Right lung (tissue), 2 donors: ENCODE measurements at regions not wholly inside any gene's neighbourhood (a gene's known extent, or its start where the extent isn't known, plus 50 kb on each side); places are given as distances from the start of the nearest gene placed in this dataset.
"Not testable (repeated sequence)": the region's sequence is repeated elsewhere in the genome, so short reads cannot be mapped to it uniquely, and the experiment has no call there.

Experiments
- DNase-seq, 2 donors: peaks; one replicate each; pipeline ENCODE4 v3.0.0-alpha.2; 2013

DNA sequence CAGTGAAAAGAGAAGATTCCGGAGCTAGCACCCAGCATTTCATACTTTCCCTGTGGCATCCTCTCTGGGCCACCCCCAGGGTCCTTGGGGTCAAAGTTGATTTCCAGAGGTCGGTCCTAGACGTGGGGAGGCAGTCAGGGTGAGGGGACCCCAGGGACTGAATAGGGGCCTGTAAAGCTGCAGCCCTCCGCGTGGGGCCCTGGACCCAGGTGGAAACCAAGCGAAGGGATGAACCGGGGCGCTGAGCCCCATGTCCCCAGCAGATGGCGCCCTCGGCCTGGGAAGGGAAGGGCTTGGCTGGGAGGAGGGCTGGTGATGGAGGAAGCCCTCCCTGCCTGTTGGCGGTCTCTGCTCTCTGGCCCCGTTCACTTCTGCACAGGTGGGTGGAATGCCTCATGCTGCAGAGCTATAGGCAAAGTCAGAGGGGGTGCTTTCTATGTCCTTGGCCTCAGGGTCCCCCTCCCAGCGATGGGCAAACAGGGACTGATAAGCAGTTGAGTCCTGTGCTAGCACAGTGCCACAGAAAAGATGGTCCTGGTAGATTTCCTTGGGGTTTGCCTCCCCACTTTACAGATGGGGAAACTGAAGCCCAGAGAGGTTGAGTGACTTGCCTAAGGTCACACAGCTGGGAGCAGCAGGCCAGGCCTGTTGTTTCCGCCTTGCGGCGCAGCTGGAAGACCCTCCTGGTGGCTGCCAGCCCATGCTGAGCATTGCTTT lies 163.4 kb upstream of the CIBAR2 start:
- DNase-seq = peak; percentile 42 to 59

- DNase-seq = no peak
These were observed 164.0 kb upstream of the CIBAR2 start for GRCh38 chr16:85276258-85276657.

- no peak for DNase-seq
These were observed 164.4 kb upstream of the CIBAR2 start for GRCh38 chr16:85276721-85277120.

DNA sequence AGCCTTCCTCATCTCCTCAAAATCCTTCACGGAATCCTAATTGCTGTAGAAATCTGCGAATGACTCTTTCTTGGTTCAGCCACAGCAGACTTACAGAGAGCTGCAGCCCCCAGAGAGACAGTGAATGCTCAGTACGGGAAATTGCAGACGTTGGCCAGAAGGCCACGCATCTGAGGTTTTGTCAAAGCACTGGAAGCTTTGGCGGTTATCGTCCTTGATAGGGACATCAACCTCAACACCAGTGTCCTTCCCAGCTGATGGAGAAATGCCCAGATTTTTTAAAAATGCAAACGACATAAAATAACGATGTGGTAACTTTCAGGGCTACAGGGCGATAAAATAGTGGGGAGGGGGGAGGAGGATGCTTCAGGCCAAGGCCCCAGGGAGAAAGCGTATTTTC lies 166.6 kb upstream of the CIBAR2 start:
- peak in 1 of 2 donors; percentile 31 for DNase-seq

DNA sequence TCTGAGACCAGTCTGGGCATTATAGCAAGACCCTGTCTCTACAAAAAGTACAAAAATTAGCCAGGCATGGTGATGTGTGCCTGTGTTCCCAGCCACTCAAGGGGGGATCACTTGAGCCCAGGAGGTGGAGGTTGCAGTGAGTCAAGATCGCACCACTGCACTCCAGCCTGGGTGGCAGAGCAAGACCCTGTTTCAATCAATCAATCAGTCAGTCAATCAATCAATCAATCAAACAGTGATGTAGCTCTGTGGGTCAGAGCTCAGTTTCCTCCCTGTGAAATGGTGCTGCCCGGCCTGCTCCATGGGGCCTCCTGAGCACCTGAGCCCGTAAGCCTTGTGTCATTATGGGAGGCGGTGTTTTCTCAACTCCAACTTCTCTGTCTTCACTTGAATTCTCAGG lies 167.1 kb upstream of the CIBAR2 start:
- no peak for DNase-seq

DNA sequence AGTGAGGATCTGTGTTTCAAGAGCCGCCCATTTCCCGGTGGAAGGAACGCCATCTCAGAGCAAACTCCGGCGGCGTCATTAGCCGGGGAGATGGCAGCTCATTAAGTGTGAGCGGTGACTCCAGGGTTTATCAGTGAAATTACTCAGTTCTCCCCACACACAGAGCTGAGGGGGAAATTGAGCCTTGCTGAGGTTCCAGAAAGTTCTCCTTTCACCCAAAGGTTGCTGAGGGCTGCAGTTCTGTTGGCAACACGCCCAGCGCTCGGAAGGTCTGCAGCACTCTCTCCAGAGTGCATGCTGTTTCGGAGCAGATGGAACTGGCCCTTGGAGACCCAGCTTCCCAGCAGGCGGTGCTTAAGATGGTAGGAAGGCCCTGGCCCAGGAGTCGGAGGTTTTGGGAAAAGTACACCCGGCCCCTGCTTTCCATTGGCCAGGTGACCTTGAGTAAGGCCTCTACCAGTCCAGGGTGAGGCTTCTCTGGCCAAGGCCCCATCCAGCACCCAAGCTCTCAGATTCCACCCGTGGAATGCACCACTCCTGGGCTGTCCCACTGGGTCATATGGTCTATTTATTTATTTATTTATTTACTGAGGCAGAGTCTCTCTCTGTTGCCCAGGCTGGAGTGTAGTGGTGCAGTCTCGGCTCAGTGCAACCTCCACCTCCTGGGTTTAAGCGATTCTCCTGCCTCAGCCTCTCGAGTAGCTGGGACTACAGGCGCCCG lies 167.7 kb upstream of the CIBAR2 start:
- DNase-seq = peak; percentile 88

DNA sequence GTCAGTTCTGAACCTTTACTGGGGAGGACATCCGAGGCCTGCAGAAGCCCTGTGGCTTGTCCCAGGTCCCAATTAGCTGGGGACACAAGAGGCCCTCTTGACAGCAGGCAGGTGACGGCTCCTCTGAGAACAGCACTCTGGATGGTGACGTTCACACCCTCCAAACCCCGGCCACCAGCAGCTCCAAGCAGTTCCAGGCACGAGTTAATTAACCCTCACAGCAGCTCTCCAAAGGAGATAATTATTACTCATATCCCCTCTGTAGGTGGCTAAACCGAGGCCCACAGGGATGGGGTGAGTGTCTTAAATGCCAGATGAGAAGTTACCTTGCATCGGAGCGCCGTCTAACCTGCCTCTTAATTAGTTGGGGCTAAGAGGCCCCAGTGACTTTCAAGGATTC lies 168.9 kb upstream of the CIBAR2 start:
- DNase-seq = no peak

DNA sequence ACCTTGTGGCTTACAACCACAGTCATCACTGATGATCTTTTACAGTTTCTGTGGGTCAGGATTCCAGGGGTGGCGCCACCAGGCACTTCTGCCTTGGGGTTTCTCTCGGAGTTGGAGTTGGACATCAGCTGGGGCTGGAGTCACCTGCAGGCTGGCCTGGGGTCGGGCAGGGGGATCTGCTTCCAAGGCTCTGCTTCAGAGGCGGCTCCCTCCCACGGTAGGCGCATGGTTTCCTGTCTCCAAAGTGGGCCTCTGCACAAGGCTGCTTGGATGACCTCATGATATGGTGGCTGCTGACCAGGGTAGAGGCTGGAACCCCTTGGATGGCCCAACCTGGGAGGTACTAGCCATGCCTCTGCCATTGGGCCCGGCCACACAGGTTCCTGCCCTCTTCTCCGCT lies 170.6 kb upstream of the CIBAR2 start:
- DNase-seq = no peak

DNA sequence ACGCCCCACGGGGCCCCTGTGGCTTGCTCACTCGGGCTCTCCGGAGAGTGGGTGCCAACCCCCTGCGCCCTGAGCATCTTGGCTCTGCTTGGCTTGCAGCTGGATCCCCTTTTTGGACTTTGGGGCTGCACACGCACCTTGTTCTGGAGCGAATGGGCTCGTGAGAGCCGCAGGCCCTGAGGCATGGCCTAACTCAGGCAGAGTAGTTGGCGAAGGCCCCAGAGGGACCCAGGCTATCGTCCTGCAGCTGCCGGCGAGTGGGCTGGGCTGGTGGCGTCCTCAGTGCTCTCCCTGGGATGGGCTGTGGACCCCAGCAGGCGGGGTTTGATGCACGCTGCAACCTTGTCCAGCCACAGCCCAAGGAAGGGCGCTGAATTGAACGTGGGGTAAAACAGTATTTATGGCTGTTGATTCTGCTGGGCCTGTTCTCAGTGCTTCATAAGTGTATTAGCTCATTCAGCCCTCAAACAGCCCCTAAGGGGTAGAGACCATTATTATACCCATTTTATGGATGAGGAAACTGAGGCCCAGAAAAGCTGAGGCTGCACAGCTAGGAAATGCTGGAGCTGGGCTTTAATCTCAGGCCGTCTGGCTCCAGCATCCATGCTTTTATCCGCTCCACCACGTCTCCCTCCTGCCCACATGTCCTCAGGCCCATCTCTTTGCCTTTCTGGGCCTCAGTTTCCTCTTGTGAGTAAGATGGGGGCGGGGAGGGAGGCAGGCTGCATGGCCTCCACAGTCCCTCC lies 171.2 kb upstream of the CIBAR2 start:
- DNase-seq = no peak

- no peak for DNase-seq
These were observed 172.0 kb upstream of the CIBAR2 start for GRCh38 chr16:85284141-85284817.

- no peak for DNase-seq
These were observed 173.4 kb upstream of the CIBAR2 start for GRCh38 chr16:85285681-85286065.

GRCh38 chr16:85286066-85286831 lies 174.0 kb upstream of the CIBAR2 start:
- peak; percentile 59 to 67 for DNase-seq

DNA sequence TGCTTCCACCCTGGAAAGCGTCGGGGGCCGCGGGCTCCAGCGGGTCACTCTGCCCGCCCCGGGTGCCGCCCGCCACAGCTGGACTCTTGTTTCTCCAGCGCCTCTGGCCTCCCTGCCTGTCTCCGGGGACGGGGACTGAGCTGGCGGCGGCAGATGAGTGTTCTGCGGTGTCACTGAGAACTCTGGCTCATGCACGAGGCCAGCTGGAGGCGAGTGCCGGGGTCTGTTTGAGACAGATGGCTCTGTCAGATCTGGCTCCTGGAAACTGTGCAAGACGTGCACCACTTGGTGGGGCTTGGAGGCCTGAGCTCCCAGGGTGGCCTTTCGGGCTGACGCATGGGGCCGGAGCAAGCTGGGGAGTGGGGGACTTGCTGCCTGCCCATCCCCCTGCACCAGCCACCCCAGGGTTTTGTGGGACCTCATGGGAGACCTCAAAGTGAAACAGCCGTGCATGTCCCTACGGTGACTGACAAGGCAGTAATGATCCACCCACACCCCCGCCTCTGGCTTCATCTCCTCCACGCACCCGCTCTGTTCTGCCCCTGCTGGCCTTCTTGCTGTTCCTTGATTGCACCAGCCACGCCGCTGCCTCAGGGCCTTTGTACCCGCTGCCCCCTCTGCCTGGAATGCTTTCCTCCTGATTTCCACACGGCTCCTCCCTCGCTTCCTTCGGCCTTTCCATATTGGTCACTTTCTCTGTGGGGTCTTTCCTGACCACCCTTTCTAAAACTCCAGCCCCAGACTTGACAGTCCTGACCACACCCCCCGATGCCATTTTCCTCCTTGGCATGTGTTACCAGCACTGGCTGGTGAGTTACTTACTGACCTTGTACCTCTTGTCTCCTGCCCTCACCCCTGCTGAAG lies 174.9 kb upstream of the CIBAR2 start:
- peak; percentile 93 to 94 for DNase-seq

DNA sequence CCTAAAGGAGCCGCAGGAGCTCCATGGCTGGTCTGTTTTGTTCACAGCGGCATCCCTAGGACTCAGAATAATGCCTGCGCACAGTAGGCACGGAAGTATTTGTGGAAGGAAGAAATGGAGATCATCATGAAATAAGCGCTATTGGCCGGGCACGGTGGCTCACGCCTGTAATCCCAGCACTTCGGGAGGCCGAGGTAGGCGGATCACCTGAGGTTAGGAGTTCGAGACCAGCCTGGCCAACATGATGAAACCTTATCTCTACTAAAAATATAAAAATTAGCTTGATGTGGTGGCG lies 175.5 kb upstream of the CIBAR2 start:
- DNase-seq = not testable (repeated sequence)

DNA sequence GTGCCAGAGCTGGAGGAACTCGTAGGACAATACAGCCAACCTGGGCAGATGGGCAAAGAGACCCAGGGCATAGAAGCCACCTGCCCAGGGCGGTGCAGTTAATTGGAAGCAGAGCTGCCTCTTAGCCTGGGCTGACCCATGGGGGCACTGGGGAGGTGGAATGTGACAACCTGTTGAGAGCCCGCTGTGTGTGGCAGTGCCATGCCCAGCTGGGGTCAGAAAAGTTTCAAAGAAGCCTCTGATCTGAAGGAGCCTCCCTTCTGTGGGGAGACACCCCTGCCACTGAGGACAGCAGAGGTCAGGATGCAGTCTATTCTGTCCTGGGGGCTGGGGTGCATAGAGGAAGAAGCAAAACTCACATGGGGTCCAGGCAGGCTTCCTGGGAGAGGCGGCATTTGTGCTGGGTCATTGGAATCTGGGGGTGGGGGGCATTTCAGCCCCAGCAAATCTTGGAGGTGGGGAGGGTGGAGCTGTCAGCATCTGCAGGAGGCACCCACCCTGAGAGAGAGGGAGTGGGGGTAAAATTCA lies 176.1 kb upstream of the CIBAR2 start:
- no peak for DNase-seq

- DNase-seq = no peak
These were observed 176.8 kb upstream of the CIBAR2 start for GRCh38 chr16:85288869-85289660.

DNA sequence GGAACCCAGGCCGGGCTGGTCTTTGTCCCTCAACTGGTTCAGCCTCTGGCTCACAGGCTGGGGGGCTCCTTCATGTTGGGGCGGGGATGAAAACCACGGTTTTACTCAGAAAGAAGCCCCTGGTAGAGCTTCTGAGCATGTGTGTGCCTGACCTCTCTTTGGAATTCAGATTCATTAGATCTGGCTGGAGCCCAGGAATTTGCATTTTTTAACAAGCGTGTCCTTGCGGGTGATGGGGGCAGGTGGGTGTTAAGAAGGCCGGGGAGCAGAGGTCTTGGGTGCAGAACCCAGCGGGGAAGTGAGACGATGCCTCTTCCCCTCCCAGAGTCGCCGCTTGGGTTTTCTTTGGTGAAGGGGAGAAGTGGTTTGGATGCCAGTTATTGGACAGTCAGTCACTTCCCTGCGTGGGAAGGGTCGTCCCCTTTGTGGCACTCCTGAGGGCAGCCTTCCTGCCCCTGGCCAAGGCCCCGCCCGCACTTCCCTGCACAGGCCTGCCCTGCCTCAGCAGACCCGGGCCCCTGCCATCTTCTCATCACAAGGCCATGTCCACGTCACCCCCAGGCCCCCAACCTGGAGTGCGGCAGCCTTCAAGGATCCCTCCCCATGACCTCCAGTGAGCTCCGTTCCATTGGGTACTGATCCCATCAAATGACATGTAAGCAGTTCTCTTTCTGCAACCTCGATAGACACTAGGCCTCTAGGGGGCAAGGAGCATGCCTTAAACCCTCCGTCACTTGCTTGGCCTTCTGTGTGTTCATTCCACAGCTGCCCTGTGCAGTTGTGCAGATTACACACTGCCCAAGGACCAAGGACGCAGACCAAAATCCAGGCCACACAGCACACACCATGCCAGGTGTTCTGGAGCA lies 177.7 kb upstream of the CIBAR2 start:
- DNase-seq = no peak

DNA sequence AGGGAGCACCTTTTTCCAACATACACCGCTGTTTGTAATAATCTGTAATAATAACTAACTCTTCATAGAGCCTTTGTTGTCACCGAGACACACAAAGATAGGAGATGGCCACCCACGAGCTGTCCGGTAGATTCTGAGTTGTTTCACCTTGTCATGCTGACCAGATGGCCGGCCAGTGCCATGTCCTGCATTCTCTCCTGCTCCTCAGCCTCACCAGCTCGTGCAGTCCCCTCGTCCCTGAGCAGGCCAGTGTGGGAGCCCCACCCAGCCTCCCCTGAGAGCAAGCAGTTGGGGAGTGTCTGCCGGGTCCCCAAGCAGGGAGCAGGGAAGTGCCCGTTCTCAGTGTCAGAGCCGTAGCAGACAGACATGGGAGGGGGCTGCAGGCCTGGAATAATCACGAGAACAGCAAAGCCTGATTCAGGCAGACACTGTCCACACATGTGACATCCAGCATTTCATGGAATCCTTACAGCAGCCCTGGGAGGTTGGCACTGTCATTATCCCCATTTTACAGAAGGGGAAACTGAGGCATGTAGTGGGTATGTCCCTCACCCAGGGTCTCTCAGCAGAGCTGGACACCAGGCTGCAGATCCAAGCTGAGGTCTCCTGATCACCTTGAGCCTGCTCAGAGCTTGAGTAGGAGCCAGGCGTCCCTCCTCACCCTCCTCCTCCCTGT lies 178.5 kb upstream of the CIBAR2 start:
- no peak for DNase-seq
